ENCODE measurements at regions not wholly inside any gene's neighbourhood (a gene's known extent, or its start where the extent isn't known, plus 50 kb on each side); places are given as distances from the start of the nearest gene placed in this dataset.
A peak's percentile ranks its signal among the peaks of the same experiment; 100 is the strongest.

DNA sequence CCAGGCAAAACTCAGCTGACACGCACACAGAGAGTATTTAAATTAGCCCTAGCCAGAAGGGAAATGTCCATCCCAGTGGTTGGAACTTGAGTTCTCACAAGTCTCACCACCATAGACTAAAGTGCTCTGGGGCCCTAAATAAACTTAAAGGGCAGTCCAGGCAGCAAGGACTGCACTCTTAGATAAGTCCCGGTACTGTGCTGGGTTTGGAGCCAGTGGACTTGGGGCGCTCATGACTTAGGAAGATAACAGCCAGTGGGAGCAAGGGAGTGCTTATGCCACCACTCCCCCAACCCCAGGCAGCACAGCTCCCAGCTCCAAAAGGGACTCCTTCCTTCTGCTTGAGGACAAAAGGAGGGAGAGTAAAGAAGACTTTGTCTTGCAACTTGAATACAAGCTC, 319.5 kb upstream of the GPR149 start:
- Mint-ChIP-seq H3K27me3 (ENCODE audit: insufficient read depth, unreplicated experiment) (peaks cover 3% of the 10 kb centered on the region), H3K4me3 (ENCODE audit: unreplicated experiment) (no peak overlapping the region), H3K36me3 (ENCODE audit: insufficient read depth, unreplicated experiment) (no peaks in the 10 kb centered on the region), H3K4me1 (ENCODE audit: low read depth, unreplicated experiment) (no peaks in the 10 kb centered on the region), H3K27ac (ENCODE audit: unreplicated experiment) (no peak overlapping the region), H3K9me3 (ENCODE audit: unreplicated experiment) (no peaks in the 10 kb centered on the region)
- no peaks in the 10 kb centered on the region for H3K27me3 ChIP-seq (replicated peaks; ENCODE audit: control insufficient read depth, insufficient read depth, low read length)
- POLR2A ChIA-PET, result no interaction called here
- no peaks in the 10 kb centered on the region for H3K4me1 ChIP-seq
- H3K4me3 ChIP-seq (ENCODE audit: low read depth, low read length), result no peak overlapping the region
- intact Hi-C loops (cut with micrococcal nuclease; ENCODE audit: unreplicated experiment), result loop anchor here (5.0 kb wide), 2 partner anchors 167 to 427 kb away; partner anchors contain the start of gene DHX36
- DNase-seq, result no peak
- TF ChIP-seq, protein P1, sequence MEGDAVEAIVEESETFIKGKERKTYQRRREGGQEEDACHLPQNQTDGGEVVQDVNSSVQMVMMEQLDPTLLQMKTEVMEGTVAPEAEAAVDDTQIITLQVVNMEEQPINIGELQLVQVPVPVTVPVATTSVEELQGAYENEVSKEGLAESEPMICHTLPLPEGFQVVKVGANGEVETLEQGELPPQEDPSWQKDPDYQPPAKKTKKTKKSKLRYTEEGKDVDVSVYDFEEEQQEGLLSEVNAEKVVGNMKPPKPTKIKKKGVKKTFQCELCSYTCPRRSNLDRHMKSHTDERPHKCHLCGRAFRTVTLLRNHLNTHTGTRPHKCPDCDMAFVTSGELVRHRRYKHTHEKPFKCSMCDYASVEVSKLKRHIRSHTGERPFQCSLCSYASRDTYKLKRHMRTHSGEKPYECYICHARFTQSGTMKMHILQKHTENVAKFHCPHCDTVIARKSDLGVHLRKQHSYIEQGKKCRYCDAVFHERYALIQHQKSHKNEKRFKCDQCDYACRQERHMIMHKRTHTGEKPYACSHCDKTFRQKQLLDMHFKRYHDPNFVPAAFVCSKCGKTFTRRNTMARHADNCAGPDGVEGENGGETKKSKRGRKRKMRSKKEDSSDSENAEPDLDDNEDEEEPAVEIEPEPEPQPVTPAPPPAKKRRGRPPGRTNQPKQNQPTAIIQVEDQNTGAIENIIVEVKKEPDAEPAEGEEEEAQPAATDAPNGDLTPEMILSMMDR (IDR thresholded peaks at IDR 0.05; ENCODE audit: insufficient read depth in 1 of 2, low read depth in 1 of 2, low read length in 1 of 2, severe bottlenecking in 1 of 2, unreplicated experiment in 1 of 2), result no peak
- CTCF ChIA-PET, result no interaction called here
- no peaks in the 10 kb centered on the region for H3K36me3 ChIP-seq (ENCODE audit: control insufficient read depth, insufficient read depth, low read length)
- no TSS peak for BruUV-seq (replicated peaks)
- H3K9me3 ChIP-seq, result no peaks in the 10 kb centered on the region; the same call in 1 of the 2 replicates

DNA sequence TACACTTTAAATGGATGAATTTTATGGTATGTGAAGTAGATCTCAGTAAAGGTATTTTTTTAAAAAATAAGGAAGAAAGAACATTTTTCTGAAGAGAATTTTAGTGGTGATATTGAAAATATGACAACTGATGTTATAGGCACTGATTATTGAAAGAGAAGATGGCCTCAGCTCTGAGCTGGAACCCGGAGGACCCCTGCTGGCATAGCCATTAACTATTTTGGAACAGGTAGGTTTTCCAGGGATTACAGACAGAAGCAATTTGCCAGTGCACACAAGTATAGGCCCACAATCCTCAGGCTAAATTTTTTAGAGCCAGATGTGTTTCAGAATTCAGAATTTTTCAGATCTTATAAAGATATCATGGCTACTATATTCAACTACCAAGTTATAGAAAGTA, 315.9 kb upstream of the GPR149 start:
- POLR2A ChIA-PET, result no interaction called here
- no peaks in the 10 kb centered on the region for H3K4me1 ChIP-seq
- Mint-ChIP-seq H3K4me3 (ENCODE audit: unreplicated experiment) (no peak overlapping the region), H3K4me1 (ENCODE audit: low read depth, unreplicated experiment) (no peaks in the 10 kb centered on the region), H3K27ac (ENCODE audit: unreplicated experiment) (no peak overlapping the region), H3K36me3 (ENCODE audit: insufficient read depth, unreplicated experiment) (no peaks in the 10 kb centered on the region), H3K9me3 (ENCODE audit: unreplicated experiment) (peaks cover 21% of the 10 kb centered on the region), H3K27me3 (ENCODE audit: insufficient read depth, unreplicated experiment) (peaks cover 6% of the 10 kb centered on the region)
- intact Hi-C loops (cut with micrococcal nuclease; ENCODE audit: unreplicated experiment), result loop anchor here (1.0 to 5.0 kb wide), 4 partner anchors 164 to 424 kb away; partner anchors contain the start of gene DHX36
- H3K9me3 ChIP-seq, result no peaks in the 10 kb centered on the region
- DNase-seq, result peak in 1 of 2 experiments; percentile 32
- no peak overlapping the region for H3K4me3 ChIP-seq (ENCODE audit: low read depth, low read length)
- H3K36me3 ChIP-seq (ENCODE audit: control insufficient read depth, insufficient read depth, low read length), result no peaks in the 10 kb centered on the region
- no peaks in the 10 kb centered on the region for H3K27me3 ChIP-seq (replicated peaks; ENCODE audit: control insufficient read depth, insufficient read depth, low read length)
- BruUV-seq (replicated peaks), result no TSS peak
- TF ChIP-seq, protein P1 (IDR thresholded peaks at IDR 0.05; ENCODE audit: insufficient read depth in 1 of 2, low read depth in 1 of 2, low read length in 1 of 2, severe bottlenecking in 1 of 2, unreplicated experiment in 1 of 2), result peak in 1 of 2 experiments; percentile 43
- CTCF ChIA-PET, result no interaction called here

DNA sequence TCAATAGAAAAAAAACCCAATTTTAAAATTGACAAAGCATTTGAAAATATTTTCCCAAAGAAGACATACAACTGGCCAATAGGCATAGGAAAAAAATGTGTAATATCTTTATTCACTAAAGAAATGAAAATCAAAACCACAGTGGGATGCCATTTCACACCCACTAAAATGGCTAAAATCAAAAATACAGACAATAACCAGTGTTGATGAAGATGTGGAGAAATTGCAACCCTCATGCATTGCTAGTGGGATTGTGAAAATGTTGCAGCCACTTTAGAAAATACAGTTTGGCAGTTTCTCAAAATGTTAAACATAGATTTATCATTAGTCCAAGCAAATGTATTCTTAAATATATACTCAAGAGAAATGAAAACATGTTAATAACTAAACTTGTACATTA, 315.1 kb upstream of the GPR149 start:
- H3K4me1 Mint-ChIP-seq (ENCODE audit: low read depth, unreplicated experiment), result no peaks in the 10 kb centered on the region
- H3K27ac Mint-ChIP-seq (ENCODE audit: unreplicated experiment), result no peak overlapping the region
- peaks cover 6% of the 10 kb centered on the region for H3K27me3 Mint-ChIP-seq (ENCODE audit: insufficient read depth, unreplicated experiment)
- no peaks in the 10 kb centered on the region for H3K9me3 ChIP-seq
- H3K27me3 ChIP-seq (replicated peaks; ENCODE audit: control insufficient read depth, insufficient read depth, low read length), result no peaks in the 10 kb centered on the region
- H3K4me1 ChIP-seq, result no peaks in the 10 kb centered on the region
- DNase-seq, result no peak
- ChIA-PET POLR2A (no interaction called here), CTCF (no interaction called here)
- TF ChIP-seq, protein P1 (IDR thresholded peaks at IDR 0.05; ENCODE audit: insufficient read depth in 1 of 2, low read depth in 1 of 2, low read length in 1 of 2, severe bottlenecking in 1 of 2, unreplicated experiment in 1 of 2), result no peak
- intact Hi-C loops (cut with micrococcal nuclease; ENCODE audit: unreplicated experiment), result loop anchor here (5.0 kb wide), 2 partner anchors 163 to 423 kb away; partner anchors contain the start of gene DHX36
- no peaks in the 10 kb centered on the region for H3K36me3 ChIP-seq (ENCODE audit: control insufficient read depth, insufficient read depth, low read length)
- H3K4me3 Mint-ChIP-seq (ENCODE audit: unreplicated experiment), result no peak overlapping the region
- no TSS peak for BruUV-seq (replicated peaks)
- H3K9me3 Mint-ChIP-seq (ENCODE audit: unreplicated experiment), result peaks cover 21% of the 10 kb centered on the region
- no peak overlapping the region for H3K4me3 ChIP-seq (ENCODE audit: low read depth, low read length)
- no peaks in the 10 kb centered on the region for H3K36me3 Mint-ChIP-seq (ENCODE audit: insufficient read depth, unreplicated experiment)
